Endodermal cell (in vitro differentiated cells): ENCODE measurements at regions not wholly inside any gene's neighbourhood (a gene's known extent, or its start where the extent isn't known, plus 50 kb on each side); places are given as distances from the start of the nearest gene placed in this dataset.

Source experiments
- DNase-seq: peaks from one replicate; pipeline ENCODE4 v3.0.0-alpha.2; 2017
- H3K27ac ChIP-seq: 2 replicates; pipeline ENCODE4 v1.5.1; 2013; ENCODE audit warnings: mild to moderate bottlenecking, low read depth, low read length, moderate library complexity
- H3K27me3 ChIP-seq: 2 replicates; pipeline ENCODE4 v1.6.1; 2013; ENCODE audit warnings: mild to moderate bottlenecking, low read length, moderate library complexity; ENCODE audit not compliant: insufficient read depth, control insufficient read depth, poor library complexity, severe bottlenecking
- H3K36me3 ChIP-seq: 2 replicates; pipeline ENCODE4 v1.7.0; 2013; ENCODE audit warnings: mild to moderate bottlenecking, low read length, moderate library complexity; ENCODE audit not compliant: control insufficient read depth, insufficient read depth
- H3K4me1 ChIP-seq: one replicate; pipeline ENCODE4 v1.7.0; 2013; ENCODE audit warnings: low read length; ENCODE audit not compliant: control insufficient read depth, insufficient read depth
- H3K4me3 ChIP-seq: 2 replicates; pipeline ENCODE4 v1.5.1; 2013; ENCODE audit warnings: mild to moderate bottlenecking, low read length, moderate library complexity
- H3K9ac ChIP-seq: 2 replicates; pipeline ENCODE4 v1.6.1; 2013; ENCODE audit warnings: mild to moderate bottlenecking, low read length, moderate library complexity; ENCODE audit not compliant: poor library complexity, severe bottlenecking; ENCODE audit errors: extremely low read depth
- H3K9me3 ChIP-seq: 2 replicates; pipeline ENCODE4 v1.6.1; 2013; ENCODE audit warnings: mild to moderate bottlenecking, low read length, moderate library complexity; ENCODE audit not compliant: control insufficient read depth
- H3K27ac Mint-ChIP-seq: 2 replicates; pipeline ENCODE4 v1.8.0; 2020; ENCODE audit warnings: mixed read lengths
- H3K27me3 Mint-ChIP-seq: 2 replicates; pipeline ENCODE4 v1.8.0; 2021; ENCODE audit warnings: mild to moderate bottlenecking, mixed read lengths; ENCODE audit not compliant: insufficient read depth
- H3K36me3 Mint-ChIP-seq: 2 replicates; pipeline ENCODE4 v1.8.0; 2020; ENCODE audit warnings: low read depth, mixed read lengths
- H3K4me1 Mint-ChIP-seq: 2 replicates; pipeline ENCODE4 v1.8.0; 2020; ENCODE audit warnings: mixed read lengths
- H3K4me3 Mint-ChIP-seq: 2 replicates; pipeline ENCODE4 v1.8.0; 2020; ENCODE audit warnings: mild to moderate bottlenecking, moderate library complexity, mixed read lengths
- H3K9me3 Mint-ChIP-seq: 2 replicates; pipeline ENCODE4 v1.8.0; 2020; ENCODE audit warnings: mild to moderate bottlenecking, mixed read lengths
- CTCF ChIP-seq: fragments of 200-600 bp; sonication (generic); conservative IDR thresholded peaks from 2 replicates; pipeline ENCODE4 v1.5.0; 2021; ENCODE audit warnings: antibody characterized with exemption, mild to moderate bottlenecking
- WGBS, 2 experiments: methylation state at CpG; one replicate each; pipeline versions ENCODE4 v1.1.5 to v1.1.7; 2013; ENCODE audit warnings: missing lambda C conversion rate in 2 of 2, mixed read lengths in 1 of 2; ENCODE audit not compliant: insufficient coverage in 1 of 2, insufficient read length in 1 of 2; 5-methylcytosine and 5-hydroxymethylcytosine counted together

GRCh38 chr3:153880493-153880892 lies 240.7 kb upstream of the ARHGEF26 start:
- WGBS, 2 experiments = 83 to 95% methylated on average over 1 to 2 of the region's 2 CpGs
- Histone ChIP-seq H3K4me3 (no peak overlapping the region), H3K36me3 (no peaks in the 10 kb centered on the region), H3K4me1 (no peaks in the 10 kb centered on the region), H3K27ac (no peak overlapping the region), H3K27me3 (no peaks in the 10 kb centered on the region), H3K9ac (no peak overlapping the region), H3K9me3 (no peaks in the 10 kb centered on the region)
- DNase-seq = no peak
- Mint-ChIP-seq H3K36me3 (no peaks in the 10 kb centered on the region), H3K4me1 (peaks cover 4% of the 10 kb centered on the region), H3K4me3 (no peak overlapping the region), H3K27ac (no peak overlapping the region), H3K27me3 (peaks cover 5% of the 10 kb centered on the region), H3K9me3 (peaks cover 2% of the 10 kb centered on the region)
- no peak for TF ChIP-seq CTCF

- WGBS, 2 experiments = 93% methylated on average over 5 to 6 of the region's 7 CpGs
- peaks cover 5% of the 10 kb centered on the region for H3K27me3 Mint-ChIP-seq
- Histone ChIP-seq H3K36me3 (no peaks in the 10 kb centered on the region), H3K27ac (no peak overlapping the region), H3K9me3 (no peaks in the 10 kb centered on the region), H3K9ac (no peak overlapping the region), H3K4me3 (no peak overlapping the region), H3K4me1 (no peaks in the 10 kb centered on the region), H3K27me3 (no peaks in the 10 kb centered on the region)
- H3K4me3 Mint-ChIP-seq = no peak overlapping the region
- peaks cover 4% of the 10 kb centered on the region for H3K4me1 Mint-ChIP-seq
- no peaks in the 10 kb centered on the region for H3K36me3 Mint-ChIP-seq
- H3K9me3 Mint-ChIP-seq = no peaks in the 10 kb centered on the region
- no peak overlapping the region for H3K27ac Mint-ChIP-seq
- no peak for TF ChIP-seq CTCF
- DNase-seq = no peak
These were observed 240.0 kb upstream of the ARHGEF26 start for GRCh38 chr3:153881201-153881600.

- Histone ChIP-seq H3K9me3 (no peaks in the 10 kb centered on the region), H3K9ac (no peak overlapping the region), H3K27me3 (no peaks in the 10 kb centered on the region), H3K4me3 (no peak overlapping the region), H3K4me1 (no peaks in the 10 kb centered on the region), H3K36me3 (no peaks in the 10 kb centered on the region), H3K27ac (no peak overlapping the region)
- H3K27me3 Mint-ChIP-seq = peaks cover 2% of the 10 kb centered on the region
- no peak overlapping the region for H3K27ac Mint-ChIP-seq
- no peak for TF ChIP-seq CTCF
- no peak for DNase-seq
- H3K36me3 Mint-ChIP-seq = no peaks in the 10 kb centered on the region
- WGBS, 2 experiments = 95 to 100% methylated on average over 2 of the region's 2 CpGs
- H3K9me3 Mint-ChIP-seq = no peaks in the 10 kb centered on the region
- peaks cover 4% of the 10 kb centered on the region for H3K4me1 Mint-ChIP-seq
- no peak overlapping the region for H3K4me3 Mint-ChIP-seq
These were observed 235.8 kb upstream of the ARHGEF26 start for GRCh38 chr3:153885359-153885758.
